Parathyroid adenoma (tissue), 2 donors: ENCODE measurements at regions not wholly inside any gene's neighbourhood (a gene's known extent, or its start where the extent isn't known, plus 50 kb on each side); places are given as distances from the start of the nearest gene placed in this dataset.

Source experiments
- H2AFZ ChIP-seq: fragments of 300-600 bp; sonication (generic); one replicate; pipeline ENCODE4 v1.7.0; 2017; ENCODE audit warnings: antibody characterized with exemption, mild to moderate bottlenecking
- H3K27ac ChIP-seq: fragments of 300-600 bp; sonication (generic); one replicate; pipeline ENCODE4 v1.7.0; 2017
- H3K27me3 ChIP-seq: fragments of 300-600 bp; sonication (generic); one replicate; pipeline ENCODE4 v1.7.0; 2017; ENCODE audit warnings: low read length; ENCODE audit not compliant: control insufficient read depth, insufficient read depth
- H3K36me3 ChIP-seq: fragments of 300-600 bp; sonication (generic); one replicate; pipeline ENCODE4 v1.7.0; 2017; ENCODE audit warnings: low read length; ENCODE audit not compliant: control insufficient read depth, insufficient read depth
- H3K4me1 ChIP-seq: fragments of 300-600 bp; sonication (generic); one replicate; pipeline ENCODE4 v1.7.0; 2017; ENCODE audit warnings: control low read depth
- H3K4me2 ChIP-seq: fragments of 300-600 bp; sonication (generic); one replicate; pipeline ENCODE4 v1.7.0; 2017; ENCODE audit warnings: low read length
- H3K4me3 ChIP-seq: fragments of 300-600 bp; sonication (generic); one replicate; pipeline ENCODE4 v1.7.0; 2017; ENCODE audit warnings: low read depth, low read length
- H3K79me2 ChIP-seq: fragments of 300-600 bp; sonication (generic); one replicate; pipeline ENCODE4 v1.7.0; 2017; ENCODE audit warnings: control low read depth
- H3K9ac ChIP-seq: fragments of 300-600 bp; sonication (generic); one replicate; pipeline ENCODE4 v1.7.0; 2017; ENCODE audit warnings: mild to moderate bottlenecking
- H3K9me3 ChIP-seq: fragments of 300-600 bp; sonication (generic); one replicate; pipeline ENCODE4 v1.7.0; 2017; ENCODE audit warnings: low read length; ENCODE audit not compliant: control insufficient read depth
- CTCF ChIP-seq: fragments of 300-600 bp; sonication (generic); IDR thresholded peaks from one replicate; pipeline ENCODE4 v1.7.0; 2017; ENCODE audit warnings: antibody characterized with exemption, mild to moderate bottlenecking
- donor health status: primary hyperparathyroidism.

DNA sequence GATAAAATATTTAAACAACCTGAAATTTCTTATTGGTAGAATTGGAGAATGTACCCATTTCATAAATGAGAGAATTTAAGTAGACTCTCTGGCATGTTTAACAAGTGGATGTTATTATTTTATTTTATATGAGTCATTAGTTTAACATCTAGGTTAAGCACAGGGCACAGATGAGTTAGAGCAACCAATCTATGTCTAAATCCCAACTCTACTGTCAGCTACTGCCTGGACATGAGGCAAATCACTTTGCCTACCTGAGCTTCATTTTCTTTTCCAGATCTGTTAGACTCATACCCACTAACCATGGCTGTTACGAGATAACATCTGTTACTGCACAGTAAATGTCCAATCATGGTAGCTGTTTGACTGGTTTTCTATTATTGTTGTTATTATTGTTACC, 251.1 kb downstream of the INHBA start:
- Histone ChIP-seq H3K4me1 (no peaks in the 10 kb centered on the region), H3K4me3 (no peak overlapping the region), H3K79me2 (no peaks in the 10 kb centered on the region), H3K27me3 (no peaks in the 10 kb centered on the region), H3K36me3 (no peaks in the 10 kb centered on the region), H3K9me3 (no peaks in the 10 kb centered on the region), H3K4me2 (no peak overlapping the region), H3K9ac (no peak overlapping the region), H3K27ac (no peak overlapping the region), H2AFZ (no peak overlapping the region)
- TF ChIP-seq CTCF, result no peak

GRCh38 chr7:41449694-41450093, 253.2 kb downstream of the INHBA start:
- Histone ChIP-seq H3K36me3 (no peaks in the 10 kb centered on the region), H3K4me1 (no peaks in the 10 kb centered on the region), H3K4me2 (no peak overlapping the region), H3K27ac (no peak overlapping the region), H3K9ac (no peak overlapping the region), H3K79me2 (no peaks in the 10 kb centered on the region), H3K4me3 (no peak overlapping the region), H3K9me3 (no peaks in the 10 kb centered on the region), H3K27me3 (no peaks in the 10 kb centered on the region), H2AFZ (no peak overlapping the region)
- TF ChIP-seq CTCF, result no peak

DNA sequence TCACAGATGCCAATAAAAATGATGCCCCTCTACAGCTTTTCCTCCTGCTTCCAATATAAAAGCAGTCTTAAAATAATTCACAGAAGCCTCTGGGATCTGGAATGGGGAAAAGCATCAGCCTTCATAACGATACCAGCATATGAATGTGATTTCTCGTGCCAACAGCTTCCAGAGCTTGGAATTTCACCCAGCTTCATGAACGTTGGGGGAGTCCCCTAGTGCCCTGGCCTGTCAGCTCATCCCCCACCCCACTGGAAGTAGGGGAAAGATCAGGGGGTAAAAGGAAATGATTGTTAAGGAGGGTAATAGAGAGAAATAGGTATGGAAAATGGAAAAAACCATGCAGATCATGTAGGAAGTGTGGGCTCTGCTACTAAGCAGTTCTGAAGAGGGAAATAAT, 253.6 kb downstream of the INHBA start:
- Histone ChIP-seq H3K36me3 (no peaks in the 10 kb centered on the region), H2AFZ (no peak overlapping the region), H3K79me2 (no peaks in the 10 kb centered on the region), H3K4me3 (no peak overlapping the region), H3K9ac (no peak overlapping the region), H3K4me2 (no peak overlapping the region), H3K27ac (no peak overlapping the region), H3K9me3 (no peaks in the 10 kb centered on the region), H3K27me3 (no peaks in the 10 kb centered on the region), H3K4me1 (no peaks in the 10 kb centered on the region)
- no peak for TF ChIP-seq CTCF

- Histone ChIP-seq H2AFZ (no peak overlapping the region), H3K36me3 (no peaks in the 10 kb centered on the region), H3K9me3 (no peaks in the 10 kb centered on the region), H3K4me1 (no peaks in the 10 kb centered on the region), H3K9ac (no peak overlapping the region), H3K27me3 (no peaks in the 10 kb centered on the region), H3K4me3 (no peak overlapping the region), H3K4me2 (no peak overlapping the region), H3K27ac (no peak overlapping the region), H3K79me2 (no peaks in the 10 kb centered on the region)
- TF ChIP-seq CTCF, result no peak
Measured at GRCh38 chr7:41448104-41448503, 254.8 kb downstream of the INHBA start.

DNA sequence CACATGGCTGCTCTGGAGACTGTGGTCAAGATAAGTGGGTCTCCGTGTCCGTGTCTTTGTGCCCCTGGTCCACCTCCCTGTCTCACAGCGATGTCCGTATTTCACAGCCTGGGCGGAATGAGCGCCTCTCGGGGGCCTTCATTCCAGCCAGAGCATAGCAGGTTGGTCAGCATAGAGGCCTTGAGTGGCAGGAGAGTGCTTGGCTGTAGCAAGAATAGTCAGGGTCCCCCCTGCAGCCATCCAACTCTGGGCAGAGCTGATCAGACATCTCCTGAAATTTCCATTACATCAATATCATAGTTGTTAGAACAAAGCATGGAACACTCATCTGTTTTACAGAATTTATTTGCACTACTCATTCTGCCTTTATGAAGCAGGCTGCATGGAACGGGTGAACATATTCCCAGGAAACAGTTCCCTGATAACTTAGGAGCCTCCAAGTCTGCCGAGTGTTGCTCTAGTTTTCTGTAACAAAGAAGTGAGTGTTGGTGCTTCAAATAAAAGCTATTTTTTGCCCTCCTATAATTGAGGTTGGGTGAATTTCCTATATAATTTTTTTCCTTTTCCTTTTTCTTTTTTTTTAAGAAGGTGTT, 255.3 kb downstream of the INHBA start:
- H3K27me3 ChIP-seq, result no peaks in the 10 kb centered on the region
- H3K27ac ChIP-seq, result no peak overlapping the region
- no peaks in the 10 kb centered on the region for H3K36me3 ChIP-seq
- no peak for TF ChIP-seq CTCF
- H3K9ac ChIP-seq, result no peak overlapping the region
- no peak overlapping the region for H3K4me2 ChIP-seq
- H3K4me3 ChIP-seq, result no peak overlapping the region
- H2AFZ ChIP-seq, result no peak overlapping the region
- no peaks in the 10 kb centered on the region for H3K4me1 ChIP-seq
- no peaks in the 10 kb centered on the region for H3K79me2 ChIP-seq
- no peaks in the 10 kb centered on the region for H3K9me3 ChIP-seq
